ENCODE measurements at regions not wholly inside any gene's neighbourhood (a gene's known extent, or its start where the extent isn't known, plus 50 kb on each side); places are given as distances from the start of the nearest gene placed in this dataset.

GRCh38 chr6:51528556-51528955 is 558.9 kb downstream of the PKHD1 start:
- no peaks in the 10 kb centered on the region for H3K9me3 ChIP-seq (ENCODE audit: insufficient read depth, low read depth, low read length)
- no peaks in the 10 kb centered on the region for H4K20me1 ChIP-seq (ENCODE audit: insufficient read depth, low read length)
- DNase-seq (ENCODE audit: low read depth) (no peak), FAIRE-seq (no peak)
- no peaks in the 10 kb centered on the region for H3K27me3 ChIP-seq (ENCODE audit: insufficient read depth, low read length)
- no peak overlapping the region for H3K4me3 ChIP-seq (ENCODE audit: insufficient read depth, low read depth, low read length)
- Mint-ChIP-seq H3K9me3 (ENCODE audit: unreplicated experiment) (no peaks in the 10 kb centered on the region), H3K36me3 (ENCODE audit: low read depth, unreplicated experiment) (no peaks in the 10 kb centered on the region), H3K27me3 (ENCODE audit: low read depth, unreplicated experiment) (no peaks in the 10 kb centered on the region), H3K4me3 (ENCODE audit: unreplicated experiment) (no peak overlapping the region), H3K4me1 (ENCODE audit: low read depth, unreplicated experiment) (peaks cover 11% of the 10 kb centered on the region), H3K27ac (ENCODE audit: unreplicated experiment) (no peak overlapping the region)
- no peak overlapping the region for H2AFZ ChIP-seq (ENCODE audit: low read depth, low read length)
- H3K4me2 ChIP-seq (ENCODE audit: low read length), result no peak overlapping the region
- H3K36me3 ChIP-seq (ENCODE audit: insufficient read depth, low read length), result no peaks in the 10 kb centered on the region
- no peaks in the 10 kb centered on the region for H3K4me1 ChIP-seq (ENCODE audit: insufficient read depth, low read length)
- H3K27ac ChIP-seq (ENCODE audit: low read depth, low read length), result no peak overlapping the region
- no peaks in the 10 kb centered on the region for H3K79me2 ChIP-seq (ENCODE audit: insufficient read depth, low read length)
- no peak overlapping the region for H3K9ac ChIP-seq (ENCODE audit: low read length)
- no peak for TF ChIP-seq EZH2 (IDR thresholded peaks at IDR 0.05; ENCODE audit: insufficient read depth, low read length)

- Mint-ChIP-seq H3K4me1 (ENCODE audit: low read depth, unreplicated experiment) (peaks cover 11% of the 10 kb centered on the region), H3K27ac (ENCODE audit: unreplicated experiment) (no peak overlapping the region), H3K27me3 (ENCODE audit: low read depth, unreplicated experiment) (no peaks in the 10 kb centered on the region), H3K4me3 (ENCODE audit: unreplicated experiment) (no peak overlapping the region), H3K9me3 (ENCODE audit: unreplicated experiment) (no peaks in the 10 kb centered on the region), H3K36me3 (ENCODE audit: low read depth, unreplicated experiment) (no peaks in the 10 kb centered on the region)
- no peak overlapping the region for H3K4me2 ChIP-seq (ENCODE audit: low read length)
- DNase-seq (ENCODE audit: low read depth) (no peak), FAIRE-seq (no peak)
- H3K9ac ChIP-seq (ENCODE audit: low read length), result no peak overlapping the region
- TF ChIP-seq CTCF (IDR thresholded peaks at IDR 0.05; ENCODE audit: insufficient read depth, low read depth, low read length) (no peak), EZH2 (IDR thresholded peaks at IDR 0.05; ENCODE audit: insufficient read depth, low read length) (no peak)
- H3K36me3 ChIP-seq (ENCODE audit: insufficient read depth, low read length), result no peaks in the 10 kb centered on the region
- no peak overlapping the region for H3K27ac ChIP-seq (ENCODE audit: low read depth, low read length)
- no peaks in the 10 kb centered on the region for H3K79me2 ChIP-seq (ENCODE audit: insufficient read depth, low read length)
- H3K4me1 ChIP-seq (ENCODE audit: insufficient read depth, low read length), result no peaks in the 10 kb centered on the region
- no peaks in the 10 kb centered on the region for H3K9me3 ChIP-seq (ENCODE audit: insufficient read depth, low read depth, low read length)
- no peak overlapping the region for H2AFZ ChIP-seq (ENCODE audit: low read depth, low read length)
- H3K4me3 ChIP-seq (ENCODE audit: insufficient read depth, low read depth, low read length), result no peak overlapping the region
- H3K27me3 ChIP-seq (ENCODE audit: insufficient read depth, low read length), result no peaks in the 10 kb centered on the region
- no peaks in the 10 kb centered on the region for H4K20me1 ChIP-seq (ENCODE audit: insufficient read depth, low read length)
Observed at GRCh38 chr6:51529240-51529639, 558.2 kb downstream of the PKHD1 start.

- Histone ChIP-seq H3K27me3 (ENCODE audit: insufficient read depth, low read length) (no peaks in the 10 kb centered on the region), H3K4me1 (ENCODE audit: insufficient read depth, low read length) (no peaks in the 10 kb centered on the region), H3K9me3 (ENCODE audit: insufficient read depth, low read depth, low read length) (no peaks in the 10 kb centered on the region), H3K9ac (ENCODE audit: low read length) (no peak overlapping the region), H3K27ac (ENCODE audit: low read depth, low read length) (no peak overlapping the region), H4K20me1 (ENCODE audit: insufficient read depth, low read length) (no peaks in the 10 kb centered on the region), H3K36me3 (ENCODE audit: insufficient read depth, low read length) (no peaks in the 10 kb centered on the region), H3K4me2 (ENCODE audit: low read length) (no peak overlapping the region), H3K79me2 (ENCODE audit: insufficient read depth, low read length) (no peaks in the 10 kb centered on the region), H3K4me3 (ENCODE audit: insufficient read depth, low read depth, low read length) (no peak overlapping the region), H2AFZ (ENCODE audit: low read depth, low read length) (no peak overlapping the region)
- Mint-ChIP-seq H3K36me3 (ENCODE audit: low read depth, unreplicated experiment) (no peaks in the 10 kb centered on the region), H3K4me3 (ENCODE audit: unreplicated experiment) (no peak overlapping the region), H3K9me3 (ENCODE audit: unreplicated experiment) (no peaks in the 10 kb centered on the region), H3K27me3 (ENCODE audit: low read depth, unreplicated experiment) (no peaks in the 10 kb centered on the region), H3K27ac (ENCODE audit: unreplicated experiment) (no peak overlapping the region), H3K4me1 (ENCODE audit: low read depth, unreplicated experiment) (peaks cover 14% of the 10 kb centered on the region)
- no peak for TF ChIP-seq EZH2 (IDR thresholded peaks at IDR 0.05; ENCODE audit: insufficient read depth, low read length)
- no peak for TF ChIP-seq CTCF (IDR thresholded peaks at IDR 0.05; ENCODE audit: insufficient read depth, low read depth, low read length)
- FAIRE-seq (no peak), DNase-seq (ENCODE audit: low read depth) (no peak)
Observed at GRCh38 chr6:51531623-51532022, 555.8 kb downstream of the PKHD1 start.
